Gastroesophageal sphincter (tissue), 3 donors: ENCODE measurements at regions not wholly inside any gene's neighbourhood (a gene's known extent, or its start where the extent isn't known, plus 50 kb on each side); places are given as distances from the start of the nearest gene placed in this dataset.

Source experiments
- EP300 ChIP-seq: sonication (generic); formaldehyde crosslinking; IDR thresholded peaks from one replicate; pipeline ENCODE4 v1.6.1; 2017; ENCODE audit warnings: antibody characterized with exemption, mild to moderate bottlenecking
- POLR2A ChIP-seq, 2 donors: fragments of 450-650 bp; IDR thresholded peaks; one replicate each; pipeline ENCODE4 v1.6.1; 2017; ENCODE audit warnings: antibody characterized with exemption in 2 of 2, mild to moderate bottlenecking in 2 of 2, moderate library complexity in 1 of 2
- POLR2AphosphoS5 ChIP-seq: sonication (generic); formaldehyde crosslinking; IDR thresholded peaks from one replicate; pipeline ENCODE4 v1.6.1; 2017; ENCODE audit warnings: antibody characterized with exemption
- TF ChIP-seq, protein P1 (sequence below), 4 experiments: fragments of 200-600 bp in 2 of 4; fragments of 450-650 bp in 2 of 4; sonication (generic) in 1 of 4; IDR thresholded peaks; one replicate each; pipeline ENCODE4 v1.5.1; 2017 to 2019; ENCODE audit warnings: antibody characterized with exemption in 4 of 4, mild to moderate bottlenecking in 2 of 4, moderate library complexity in 2 of 4

DNA sequence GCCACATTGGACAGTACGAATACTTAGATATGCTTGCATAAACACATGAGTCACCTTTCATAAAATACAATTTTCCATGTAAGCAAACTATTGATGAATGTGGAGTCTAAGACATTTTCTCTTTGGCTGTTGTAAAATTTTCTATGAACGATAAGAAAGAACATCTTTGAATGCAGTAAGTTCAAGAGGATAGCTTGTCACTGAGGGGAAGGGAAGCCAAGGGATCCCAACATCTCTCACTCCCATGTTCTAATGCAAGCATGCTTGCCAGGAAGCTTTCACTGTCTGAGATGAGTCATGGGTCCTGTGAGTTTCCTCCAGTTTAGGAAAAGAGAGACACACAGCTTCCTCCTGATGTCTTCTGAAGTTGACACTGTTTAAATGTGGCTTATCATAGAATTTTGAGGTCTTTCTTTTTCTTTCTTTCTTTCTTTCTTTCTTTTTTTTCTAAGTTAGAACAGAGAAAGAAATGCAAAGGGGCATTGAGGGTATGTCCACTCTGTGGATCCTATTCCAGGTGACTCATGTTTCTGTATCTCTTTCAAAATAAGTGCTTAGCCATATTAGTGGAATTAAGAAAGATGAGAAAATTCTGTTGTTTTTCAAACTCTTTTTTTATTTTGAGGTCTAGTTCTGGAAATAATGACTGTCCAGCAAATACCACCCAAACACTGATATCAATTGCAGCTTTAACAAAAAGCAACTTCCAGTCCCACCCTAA is 146.6 kb downstream of the RDH14 start:
- no peak for TF ChIP-seq POLR2A (IDR thresholded peaks at IDR 0.05)
- TF ChIP-seq, protein P1, sequence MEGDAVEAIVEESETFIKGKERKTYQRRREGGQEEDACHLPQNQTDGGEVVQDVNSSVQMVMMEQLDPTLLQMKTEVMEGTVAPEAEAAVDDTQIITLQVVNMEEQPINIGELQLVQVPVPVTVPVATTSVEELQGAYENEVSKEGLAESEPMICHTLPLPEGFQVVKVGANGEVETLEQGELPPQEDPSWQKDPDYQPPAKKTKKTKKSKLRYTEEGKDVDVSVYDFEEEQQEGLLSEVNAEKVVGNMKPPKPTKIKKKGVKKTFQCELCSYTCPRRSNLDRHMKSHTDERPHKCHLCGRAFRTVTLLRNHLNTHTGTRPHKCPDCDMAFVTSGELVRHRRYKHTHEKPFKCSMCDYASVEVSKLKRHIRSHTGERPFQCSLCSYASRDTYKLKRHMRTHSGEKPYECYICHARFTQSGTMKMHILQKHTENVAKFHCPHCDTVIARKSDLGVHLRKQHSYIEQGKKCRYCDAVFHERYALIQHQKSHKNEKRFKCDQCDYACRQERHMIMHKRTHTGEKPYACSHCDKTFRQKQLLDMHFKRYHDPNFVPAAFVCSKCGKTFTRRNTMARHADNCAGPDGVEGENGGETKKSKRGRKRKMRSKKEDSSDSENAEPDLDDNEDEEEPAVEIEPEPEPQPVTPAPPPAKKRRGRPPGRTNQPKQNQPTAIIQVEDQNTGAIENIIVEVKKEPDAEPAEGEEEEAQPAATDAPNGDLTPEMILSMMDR (IDR thresholded peaks at IDR 0.05) = no peak
- TF ChIP-seq EP300 = no peak
- TF ChIP-seq POLR2AphosphoS5 = peak; percentile 89
